IPS-NIHi7 (cell line): ENCODE measurements at regions not wholly inside any gene's neighbourhood (a gene's known extent, or its start where the extent isn't known, plus 50 kb on each side); places are given as distances from the start of the nearest gene placed in this dataset.

ENCODE experiments used
- DNase-seq: peaks from one replicate; pipeline ENCODE4 v3.0.0; 2012; ENCODE audit warnings: mixed read lengths; ENCODE audit errors: extremely low spot score

DNA sequence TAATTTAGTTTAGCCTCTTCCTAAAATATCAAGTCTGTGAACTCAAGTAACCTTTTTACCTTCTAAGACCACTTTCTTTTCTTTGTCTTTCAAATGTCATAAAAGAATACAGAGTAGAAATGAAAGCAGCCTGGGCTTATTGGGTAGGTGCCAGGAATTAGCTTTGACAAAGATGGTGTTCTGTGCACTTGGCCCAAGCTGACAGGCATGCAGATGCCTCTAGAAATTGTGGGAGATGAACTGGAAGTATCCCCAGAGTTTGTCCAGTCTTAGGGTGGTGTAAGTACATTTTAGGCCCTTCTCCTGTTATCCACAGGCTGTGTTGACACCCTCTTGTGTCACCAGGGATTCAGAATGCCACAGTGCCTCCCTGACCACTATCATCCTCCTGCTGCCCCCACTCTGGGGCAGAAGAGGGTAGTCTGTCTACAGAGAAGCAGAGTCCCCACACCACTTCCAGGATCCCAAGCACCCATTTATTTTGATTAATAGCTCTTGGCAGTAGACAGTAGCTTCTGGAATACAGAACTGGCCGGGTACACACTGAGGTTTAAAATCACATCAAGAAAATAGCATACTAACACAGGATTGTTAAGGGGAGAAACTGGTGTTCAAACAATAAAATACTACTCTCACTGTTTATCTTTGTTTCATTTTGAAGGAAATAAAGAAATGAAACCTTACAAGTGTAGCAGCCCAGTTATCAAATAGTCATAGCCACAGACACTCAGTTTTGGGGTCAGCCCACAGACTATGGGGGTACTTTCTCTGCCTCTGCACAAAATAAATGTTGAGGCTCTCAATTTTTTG lies 343.2 kb downstream of the KCNRG start:
- no peak for DNase-seq

GRCh38 chr13:50359041-50359367 lies 343.8 kb downstream of the KCNRG start:
- DNase-seq, result no peak

DNA sequence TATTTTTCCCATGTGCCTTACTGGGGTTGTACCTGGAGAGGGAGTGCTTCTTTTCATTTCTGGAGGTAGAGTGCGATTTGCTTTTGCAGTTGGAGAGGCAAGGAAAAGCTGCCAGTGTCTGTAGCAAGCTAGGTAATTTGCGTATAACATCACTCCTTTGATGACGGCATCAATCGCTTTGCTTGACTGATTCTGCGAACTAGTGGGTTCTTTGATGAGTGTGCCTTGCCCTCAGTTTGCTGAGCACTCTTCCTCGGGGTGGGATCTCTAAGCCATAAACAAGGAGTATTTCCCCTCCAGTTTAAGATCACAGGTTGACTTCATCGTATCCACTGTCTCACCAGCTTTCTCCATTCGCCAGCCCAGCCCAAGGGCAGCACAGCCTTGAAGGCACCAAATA lies 344.5 kb downstream of the KCNRG start:
- no peak for DNase-seq

DNA sequence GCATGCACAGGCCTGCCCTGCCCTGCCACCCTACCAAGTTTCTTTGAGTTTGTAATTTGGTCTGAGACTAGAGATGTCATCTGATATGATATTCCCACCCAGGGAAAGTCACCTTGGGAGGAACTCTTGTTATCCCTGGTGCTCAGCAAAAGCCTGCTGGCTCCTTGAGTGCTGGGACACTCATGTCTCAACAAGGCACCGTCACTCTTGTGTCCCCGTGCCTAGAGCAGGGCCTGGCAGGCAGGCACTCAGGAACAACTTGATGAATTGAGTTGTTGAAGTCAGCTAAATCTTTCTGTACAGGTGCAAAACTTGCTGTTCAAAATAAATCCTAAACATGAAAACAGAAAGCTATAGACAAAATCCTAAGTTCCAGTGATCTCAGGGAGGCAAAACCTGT lies 345.4 kb downstream of the KCNRG start:
- DNase-seq, result no peak

DNA sequence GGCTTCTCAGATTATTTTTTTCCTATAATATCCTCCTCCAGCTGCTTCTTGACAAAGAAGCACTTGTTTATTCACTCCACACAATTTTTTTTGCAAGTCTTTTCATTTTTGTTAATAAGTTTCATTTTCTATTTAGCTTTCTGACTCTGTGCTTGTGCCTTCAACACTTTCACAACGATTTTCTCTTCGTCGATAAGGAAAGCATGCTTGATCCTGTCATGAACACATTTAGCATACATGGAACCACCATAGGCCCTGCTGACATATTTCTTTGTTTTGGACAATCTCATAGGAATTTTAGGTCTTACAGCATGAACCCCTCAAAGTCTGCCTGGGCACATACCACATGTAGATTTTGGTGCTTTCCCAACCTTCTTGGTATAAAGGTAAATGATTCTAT lies 346.0 kb downstream of the KCNRG start:
- DNase-seq, result no peak

DNA sequence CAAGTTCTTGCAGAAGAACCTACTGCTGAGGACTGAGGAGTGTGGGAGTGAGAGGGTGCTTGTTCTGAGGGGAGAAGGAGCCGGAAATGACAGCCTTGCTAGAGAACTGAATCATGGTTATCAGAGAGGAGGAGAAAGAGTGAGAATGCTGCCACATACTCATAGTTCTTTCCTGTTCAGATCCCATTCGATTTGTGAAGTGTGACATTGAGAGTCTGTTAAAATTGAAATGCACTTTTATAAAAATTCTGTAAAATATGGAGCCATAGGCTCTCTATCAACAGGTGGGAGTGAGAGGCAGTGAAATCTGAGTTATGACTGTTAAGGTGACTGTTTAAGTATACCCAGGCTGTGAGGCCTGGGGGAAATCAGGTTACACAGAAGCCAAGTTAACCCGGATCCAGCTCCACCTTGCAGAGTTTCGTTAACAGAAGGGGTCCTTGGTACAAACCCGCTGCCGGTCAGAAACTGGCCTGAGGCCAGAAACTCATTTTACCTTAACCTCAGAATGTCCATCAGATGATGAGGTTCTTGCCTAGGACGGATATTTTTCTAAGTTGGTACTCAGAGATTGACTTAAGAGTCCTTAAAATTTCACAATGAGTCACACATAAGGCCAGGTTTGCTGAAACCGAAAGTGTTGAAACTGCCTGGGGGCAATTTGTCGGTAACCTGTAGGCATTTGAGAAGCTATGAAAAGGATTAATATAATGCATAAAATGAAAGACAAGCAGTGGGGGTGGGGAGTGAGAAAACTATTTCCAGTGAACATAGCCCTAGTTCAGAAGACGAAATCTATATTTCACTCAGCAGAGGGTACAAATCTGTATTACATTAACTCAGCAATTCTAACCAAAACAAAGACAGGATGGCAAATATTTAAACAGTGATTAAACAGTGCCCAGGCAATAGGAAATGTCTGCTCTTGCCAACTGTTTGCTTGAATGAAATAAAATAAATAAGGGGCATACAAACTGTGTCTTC lies 350.5 kb downstream of the KCNRG start:
- no peak for DNase-seq

- no peak for DNase-seq
Observed at GRCh38 chr13:50366488-50367174, 351.4 kb downstream of the KCNRG start.

GRCh38 chr13:50369646-50370045 lies 354.4 kb downstream of the KCNRG start:
- DNase-seq, result no peak

- DNase-seq, result no peak
Observed at GRCh38 chr13:50370303-50370950, 355.2 kb downstream of the KCNRG start.

- DNase-seq, result no peak
Observed at GRCh38 chr13:50374517-50374916, 359.3 kb downstream of the KCNRG start.

GRCh38 chr13:50375792-50376191 lies 360.5 kb downstream of the KCNRG start:
- no peak for DNase-seq

GRCh38 chr13:50376895-50377575 lies 361.8 kb downstream of the KCNRG start:
- peak; percentile 71 for DNase-seq

GRCh38 chr13:50377726-50378270 lies 362.6 kb downstream of the KCNRG start:
- no peak for DNase-seq

GRCh38 chr13:50378509-50379044 lies 363.3 kb downstream of the KCNRG start:
- no peak for DNase-seq

DNA sequence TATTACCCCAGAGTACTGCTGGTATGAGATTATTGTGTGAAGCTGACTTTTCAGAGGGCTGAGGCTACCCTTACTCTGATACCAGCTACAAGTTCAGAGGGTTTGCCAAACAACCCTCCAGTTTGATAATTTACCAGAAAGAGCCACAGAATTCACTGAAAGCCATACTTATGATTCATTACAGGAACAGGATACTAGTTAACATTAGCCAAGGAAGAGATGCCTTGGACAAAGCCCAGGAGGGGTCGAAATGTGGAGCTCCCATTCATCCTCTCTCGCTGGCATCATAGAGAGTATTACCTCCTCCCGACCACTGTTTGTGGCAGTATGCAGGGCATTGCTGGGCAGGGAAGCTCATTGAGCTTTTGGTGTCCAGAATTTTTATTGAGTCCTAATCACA lies 364.3 kb downstream of the KCNRG start:
- DNase-seq, result no peak

DNA sequence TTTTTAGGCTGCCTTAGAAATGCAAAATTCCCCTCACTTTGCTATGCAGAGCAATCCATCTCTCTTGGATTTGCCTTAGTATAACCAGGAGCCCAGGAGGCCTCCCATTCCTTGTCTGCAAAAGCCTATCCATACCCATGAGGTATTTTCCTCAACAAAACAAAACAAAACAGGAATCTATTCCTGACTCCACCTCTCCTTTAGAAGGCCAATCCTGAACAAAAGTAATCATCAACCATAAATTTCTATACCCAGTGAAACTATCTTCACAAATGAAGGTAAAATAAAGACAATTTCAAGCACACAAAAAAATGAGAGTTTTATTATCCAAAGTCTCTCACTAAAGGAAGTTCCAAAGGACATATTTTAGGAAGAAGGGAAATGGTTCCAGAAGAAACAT lies 365.7 kb downstream of the KCNRG start:
- no peak for DNase-seq

DNA sequence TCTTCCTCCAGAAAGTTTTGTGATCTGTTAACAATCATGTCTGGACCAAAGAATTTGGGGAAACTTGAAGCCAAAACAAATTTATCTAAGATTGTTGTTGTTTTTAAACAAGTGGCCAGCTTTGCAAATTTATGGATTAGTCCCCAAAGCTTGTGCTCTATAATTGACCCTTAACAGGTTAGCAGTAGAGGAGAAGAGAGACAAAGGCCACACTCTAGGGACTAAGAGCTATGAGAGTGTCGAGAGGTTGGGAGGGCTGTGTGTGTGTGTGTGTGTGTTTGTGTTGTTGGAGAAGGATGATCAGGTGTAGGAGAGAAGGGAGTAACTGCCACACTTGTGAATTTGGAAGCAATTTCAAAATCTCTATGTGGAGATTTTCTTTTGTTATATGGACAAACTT lies 367.3 kb downstream of the KCNRG start:
- no peak for DNase-seq

GRCh38 chr13:50382951-50383350 lies 367.7 kb downstream of the KCNRG start:
- DNase-seq, result no peak

GRCh38 chr13:50384724-50385123 lies 369.5 kb downstream of the KCNRG start:
- no peak for DNase-seq

DNA sequence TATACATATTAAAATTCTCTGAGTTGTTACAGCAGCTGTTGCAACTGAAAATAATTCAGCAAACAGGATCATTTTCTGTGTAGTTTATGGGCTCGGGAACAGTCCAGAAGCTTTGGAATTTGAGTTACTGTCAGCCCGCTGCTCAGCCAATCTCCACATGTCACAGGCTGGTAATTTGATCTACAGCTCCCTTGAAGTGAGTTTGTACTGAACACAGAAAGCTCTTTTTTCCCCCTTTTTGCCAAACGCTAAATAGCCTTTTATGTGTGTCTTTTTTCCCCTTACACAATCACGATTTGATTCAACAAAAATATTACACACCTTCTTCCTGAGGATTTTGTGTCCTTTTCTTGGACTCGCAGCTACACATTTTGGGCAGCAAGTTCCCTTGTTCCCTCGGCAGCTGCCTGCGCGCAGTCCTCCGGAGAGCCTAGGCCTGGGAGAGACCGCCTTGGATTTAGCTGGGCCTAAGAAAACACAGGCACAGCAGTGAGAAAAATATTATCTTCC lies 371.4 kb downstream of the KCNRG start:
- peak; percentile 44 for DNase-seq
